Stimulated activated CD4-positive, alpha-beta T cell treated with anti-CD3 and anti-CD28 coated beads, TNF-alpha, amount 100 ng/mL, for 1 hour (primary cell): ENCODE measurements at regions not wholly inside any gene's neighbourhood (a gene's known extent, or its start where the extent isn't known, plus 50 kb on each side); places are given as distances from the start of the nearest gene placed in this dataset.
"Not testable (repeated sequence)": the region's sequence is repeated elsewhere in the genome, so short reads cannot be mapped to it uniquely, and the experiment has no call there.

Experiments used
- DNase-seq, 3 donors: peaks; one replicate each; pipeline ENCODE4 v3.0.0-alpha.2; 2020; ENCODE audit warnings: low read depth in 3 of 3, low spot score in 1 of 3

- no peak for DNase-seq
Observed at GRCh38 chr12:62045211-62045610, 215.0 kb upstream of the USP15 start.

GRCh38 chr12:62050785-62051184 lies 209.4 kb upstream of the USP15 start:
- DNase-seq: no peak

DNA sequence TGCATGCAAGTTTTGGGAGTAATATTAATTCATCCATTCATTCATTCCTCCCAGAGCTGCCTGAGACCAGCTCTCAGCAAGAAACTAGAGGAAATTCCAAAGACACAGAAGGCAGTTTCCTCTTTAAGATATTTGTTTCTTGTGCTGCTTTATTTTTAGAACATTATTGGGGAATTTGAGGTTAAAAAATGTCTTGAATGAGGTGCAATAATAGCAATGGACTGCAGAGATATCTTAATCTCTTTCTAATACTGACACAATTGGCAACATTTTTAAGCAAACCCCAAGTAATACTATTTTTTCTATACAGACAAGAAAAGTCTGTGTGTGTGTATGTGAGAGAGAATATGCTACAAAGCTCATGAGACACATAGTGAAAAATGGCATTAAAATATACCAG lies 190.2 kb upstream of the USP15 start:
- no peak for DNase-seq

GRCh38 chr12:62073236-62073635 lies 187.0 kb upstream of the USP15 start:
- not testable (repeated sequence) for DNase-seq

DNA sequence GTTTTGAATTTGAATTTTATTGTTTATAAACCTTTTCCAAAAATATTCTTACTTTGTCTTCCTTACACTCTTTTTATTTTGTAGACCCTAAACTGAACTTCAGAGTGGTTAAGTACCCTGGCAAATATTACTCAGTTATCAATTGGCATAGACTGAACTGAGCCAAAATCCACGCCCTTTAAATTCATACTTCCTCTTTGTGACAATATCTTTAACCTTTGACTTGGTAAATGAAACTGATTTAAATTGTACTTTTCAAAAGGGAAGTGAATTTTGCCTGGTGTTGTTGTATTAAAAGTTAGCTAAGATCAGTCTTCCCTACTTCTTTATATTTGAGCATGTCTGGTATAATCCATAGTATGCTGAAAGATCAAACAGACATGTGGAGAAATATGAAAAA lies 184.3 kb upstream of the USP15 start:
- no peak for DNase-seq

DNA sequence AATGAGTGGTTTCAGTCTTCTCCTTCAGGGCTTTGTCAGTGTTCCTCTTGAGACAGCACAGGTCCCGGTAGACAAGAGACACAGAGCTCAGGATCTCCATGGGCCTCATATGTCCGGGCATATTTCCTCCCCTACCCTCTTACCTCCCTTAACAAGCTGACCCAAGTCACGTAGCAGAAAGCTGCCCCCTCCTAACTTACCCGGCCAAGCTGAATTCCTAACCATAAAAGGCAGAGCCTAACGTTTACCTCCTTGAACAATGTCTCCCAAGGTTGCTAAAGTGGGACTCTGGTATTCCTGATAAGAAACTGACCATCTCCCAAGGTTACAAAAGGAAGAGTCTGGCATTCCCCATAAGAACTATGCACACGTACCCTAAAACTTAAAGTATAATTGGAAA lies 182.2 kb upstream of the USP15 start:
- DNase-seq: no peak

GRCh38 chr12:62082448-62082847 lies 177.8 kb upstream of the USP15 start:
- DNase-seq: no peak

DNA sequence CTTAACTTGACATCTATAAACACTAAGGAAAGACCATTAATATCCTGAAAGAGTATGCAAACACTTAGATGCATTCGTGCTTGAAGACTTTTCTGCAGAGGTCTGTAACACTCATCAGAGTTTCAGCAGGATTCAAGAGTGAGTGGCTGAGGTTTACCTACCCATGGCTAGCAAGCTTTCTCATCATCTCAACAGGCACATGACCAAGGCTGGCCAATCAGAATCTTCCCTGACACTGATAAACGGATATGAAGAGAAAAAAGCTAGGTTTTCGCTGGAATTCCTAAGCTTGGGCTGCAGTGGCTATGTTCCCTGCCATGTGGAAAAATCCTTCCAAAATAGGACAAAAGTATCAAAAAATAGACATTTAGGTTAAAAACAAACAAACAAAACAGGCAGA lies 162.1 kb upstream of the USP15 start:
- DNase-seq: no peak

- DNase-seq: no peak
Observed at GRCh38 chr12:62103748-62104147, 156.5 kb upstream of the USP15 start.

DNA sequence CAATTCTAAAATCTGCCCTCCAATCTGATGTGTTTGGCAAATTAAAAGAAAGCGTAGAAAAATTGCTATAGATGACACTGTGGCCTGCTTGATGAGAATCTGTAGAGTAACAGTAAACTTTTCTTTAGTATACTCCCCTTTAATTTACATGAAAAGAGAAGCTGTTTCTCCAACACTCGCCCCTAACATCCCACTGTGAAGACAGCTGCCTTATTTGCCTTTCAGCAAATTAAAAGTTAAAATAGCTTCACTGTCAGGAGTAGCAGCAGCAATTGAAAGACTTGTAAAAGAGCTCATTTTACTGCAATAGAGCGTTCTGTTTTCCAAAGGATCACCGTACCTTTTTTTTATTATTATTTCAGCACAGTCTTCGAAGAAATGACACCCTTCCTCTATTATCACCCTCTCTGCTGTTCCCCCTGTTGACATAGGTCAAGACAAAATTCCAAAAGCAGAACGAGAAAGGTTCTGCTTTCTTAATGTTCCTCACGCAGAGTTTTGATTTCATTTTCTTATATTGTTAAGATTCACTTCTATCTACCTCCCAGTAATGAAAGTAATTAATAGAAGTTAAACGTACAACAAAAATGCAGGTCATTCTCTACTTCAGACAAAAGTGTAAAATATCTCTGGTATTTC lies 153.5 kb upstream of the USP15 start:
- DNase-seq: no peak

DNA sequence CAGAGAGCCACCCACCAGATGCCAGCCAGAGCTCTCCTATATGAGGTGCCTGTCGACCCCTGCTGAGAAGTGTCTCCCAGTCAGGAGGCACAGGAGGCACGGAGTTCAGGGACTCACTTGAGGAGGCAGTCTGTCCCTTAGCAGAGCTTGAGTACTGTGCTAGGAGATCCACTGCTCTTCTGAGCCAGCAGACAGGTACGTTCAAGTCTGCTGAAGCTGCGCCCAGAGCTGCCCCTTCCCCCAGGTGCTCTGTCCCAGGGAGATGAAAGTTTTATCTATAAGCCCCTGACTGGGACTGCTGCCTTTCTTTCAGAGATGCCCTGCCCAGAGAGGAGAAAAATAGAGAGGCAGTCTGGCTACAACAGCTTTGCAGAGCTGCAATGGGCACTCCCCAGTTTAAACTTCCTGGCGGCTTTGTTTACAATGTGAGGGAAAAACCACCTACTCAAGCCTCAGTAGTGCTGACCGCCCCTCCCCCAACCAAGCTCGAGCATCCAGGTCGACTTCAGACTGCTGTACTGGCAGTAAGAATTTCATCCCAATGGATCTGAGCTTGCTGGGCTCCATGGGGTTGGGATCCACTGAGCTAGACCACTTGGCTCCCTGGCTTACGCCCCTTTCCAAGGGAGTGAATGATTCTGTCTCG lies 146.7 kb upstream of the USP15 start:
- DNase-seq: no peak

- DNase-seq: no peak
Observed at GRCh38 chr12:62116986-62117385, 143.2 kb upstream of the USP15 start.

DNA sequence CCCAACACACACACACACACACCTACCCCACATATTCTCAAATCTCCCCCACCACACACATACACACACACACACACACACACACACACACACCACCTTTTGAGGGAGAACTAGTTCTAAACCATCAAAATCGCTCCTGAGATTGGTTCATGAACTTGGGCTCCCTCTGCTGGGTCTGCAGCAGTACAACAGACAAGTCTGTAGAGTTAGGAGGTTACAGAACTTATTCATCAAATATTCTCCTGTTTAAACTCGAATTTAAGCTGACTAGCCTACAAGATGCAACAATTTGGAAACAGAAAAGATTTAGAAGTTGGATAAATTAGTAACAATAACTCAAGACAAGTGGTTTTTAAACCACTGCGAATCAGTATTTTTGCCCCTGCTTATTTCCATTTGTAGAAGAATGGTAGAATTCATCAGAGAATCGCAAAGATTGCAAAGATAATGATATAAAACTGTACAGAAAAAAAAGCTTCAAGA lies 136.4 kb upstream of the USP15 start:
- peak in 1 of 3 donors; percentile 18 for DNase-seq

GRCh38 chr12:62127516-62127915 lies 132.7 kb upstream of the USP15 start:
- no peak for DNase-seq

GRCh38 chr12:62128175-62128975 lies 131.8 kb upstream of the USP15 start:
- DNase-seq: no peak

DNA sequence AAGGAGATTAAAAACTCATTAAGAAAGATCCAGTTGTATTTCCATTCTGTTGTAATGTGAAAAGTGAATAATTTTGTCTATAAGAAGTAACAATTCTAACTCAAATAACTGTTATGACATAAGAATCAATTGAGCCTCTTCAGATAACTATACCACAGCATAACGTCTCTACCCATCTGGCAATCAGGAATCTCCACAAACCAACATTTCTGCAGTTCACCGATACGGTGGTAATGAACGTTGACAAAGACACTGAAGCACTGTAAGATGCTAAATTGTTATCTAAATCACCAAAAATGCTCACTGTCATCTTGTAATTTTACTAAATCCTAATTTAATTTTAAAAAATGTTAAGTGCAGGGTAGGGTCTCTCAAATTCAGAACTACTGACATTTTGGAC lies 130.9 kb upstream of the USP15 start:
- no peak for DNase-seq

DNA sequence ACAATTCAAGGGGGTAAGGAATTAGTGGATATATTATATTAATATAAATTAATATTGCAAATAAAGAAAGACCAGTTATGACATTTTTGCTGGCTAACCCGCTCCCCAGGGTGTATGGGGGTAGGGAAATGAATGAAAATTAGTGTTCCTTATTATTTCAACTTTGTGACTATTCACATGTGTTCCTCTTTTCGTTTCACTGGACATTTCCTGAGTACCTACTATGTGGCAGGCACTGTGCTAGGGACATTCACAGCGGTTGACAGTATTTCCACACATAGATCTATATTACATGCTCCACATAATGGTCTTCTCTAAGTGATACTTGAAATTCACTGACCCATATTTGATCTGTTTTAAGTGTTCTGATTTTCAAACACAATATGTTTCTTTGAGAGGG lies 129.8 kb upstream of the USP15 start:
- no peak for DNase-seq

DNA sequence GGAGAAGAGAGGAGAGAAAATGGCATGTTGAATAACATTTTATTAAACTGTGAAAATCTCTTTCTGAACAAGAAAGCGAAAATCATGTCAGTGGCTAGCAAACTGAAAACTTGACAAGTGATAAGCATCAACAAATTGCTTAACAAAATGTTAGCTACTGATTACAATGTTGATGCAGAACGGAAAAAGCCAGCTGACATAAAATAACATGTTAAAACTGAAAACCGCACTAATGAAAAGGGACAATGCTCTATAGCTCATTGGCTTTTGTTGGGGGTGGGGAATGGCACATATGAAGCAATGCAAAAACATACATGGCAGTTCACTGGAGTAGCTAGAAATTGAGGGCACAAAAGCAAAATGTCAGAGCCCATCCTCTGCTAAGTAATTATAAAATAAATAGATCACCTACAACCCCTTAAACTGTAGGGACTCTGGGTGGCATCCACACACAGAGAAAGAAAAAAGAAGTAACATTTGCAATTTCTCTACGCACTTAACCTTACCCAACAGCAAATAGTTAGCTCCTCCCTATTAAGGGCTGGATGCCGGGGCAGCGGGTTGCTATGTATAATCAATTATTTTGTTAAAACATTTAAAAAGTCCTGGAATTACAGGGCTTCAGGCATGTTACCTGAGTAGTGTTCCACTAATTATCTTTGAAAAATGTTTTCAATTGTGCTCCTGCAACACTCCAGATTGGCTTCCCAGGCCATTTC lies 129.2 kb upstream of the USP15 start:
- no peak for DNase-seq

DNA sequence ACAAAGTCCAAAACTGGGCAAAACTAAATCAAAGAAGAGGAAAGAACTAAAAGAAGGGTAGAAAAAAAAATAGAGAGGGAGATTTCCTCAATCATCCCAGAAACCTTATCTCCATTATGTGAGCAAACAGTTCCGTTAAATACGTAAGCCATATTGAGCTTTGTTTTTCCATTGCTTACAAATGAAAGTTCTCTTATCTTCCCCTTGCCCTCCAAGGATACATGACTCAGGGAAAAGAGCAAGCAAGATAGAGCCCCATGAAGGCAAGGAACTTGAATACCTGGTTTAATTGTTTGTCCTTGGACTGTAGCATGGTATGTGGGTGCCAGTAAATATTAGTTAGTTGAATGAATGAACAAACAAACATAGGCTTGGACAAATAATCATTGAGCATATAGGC lies 126.8 kb upstream of the USP15 start:
- DNase-seq: no peak

- no peak for DNase-seq
Observed at GRCh38 chr12:62135553-62136200, 124.5 kb upstream of the USP15 start.

DNA sequence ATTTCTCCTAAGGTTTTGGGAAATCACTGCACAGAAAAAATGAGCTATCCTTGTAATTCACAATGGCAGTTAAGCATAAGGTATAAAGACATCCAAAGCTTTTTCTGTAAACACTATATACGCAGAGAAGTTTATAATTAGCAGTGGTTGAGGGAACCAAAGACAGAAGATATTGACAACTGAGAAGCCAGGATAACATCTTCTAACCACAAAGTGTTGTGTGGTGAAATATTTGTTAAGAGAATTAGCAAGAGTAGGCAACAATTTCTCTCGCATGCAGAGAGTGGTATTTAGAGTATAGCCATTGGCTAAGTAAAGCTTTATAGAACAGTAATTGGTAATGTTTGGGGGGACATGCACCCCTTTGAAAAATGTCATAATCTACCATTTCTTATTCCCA lies 123.7 kb upstream of the USP15 start:
- DNase-seq: no peak
